ENCODE measurements at regions not wholly inside any gene's neighbourhood (a gene's known extent, or its start where the extent isn't known, plus 50 kb on each side); places are given as distances from the start of the nearest gene placed in this dataset.
"Not testable (repeated sequence)": the region's sequence is repeated elsewhere in the genome, so short reads cannot be mapped to it uniquely, and the experiment has no call there.

DNA sequence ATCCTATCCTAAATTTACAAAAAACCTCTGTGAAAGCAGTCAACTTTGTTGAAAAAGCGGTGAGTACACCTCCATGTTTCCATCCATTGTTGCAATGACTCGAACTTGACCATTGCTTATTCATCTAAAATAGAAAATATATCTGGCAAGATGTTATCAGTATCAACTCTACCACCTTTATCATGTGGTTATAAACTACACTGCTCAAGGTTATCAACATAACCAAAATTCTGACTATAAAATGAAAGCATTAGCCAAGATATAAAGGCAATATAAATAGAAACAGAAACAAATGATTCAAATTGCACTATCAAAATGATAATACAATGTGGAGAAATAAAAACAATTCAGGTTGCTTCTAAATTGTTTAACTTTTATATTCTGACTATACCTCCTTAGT is 150.0 kb downstream of the AVL9 start:
- DNase-seq, result not testable (repeated sequence)

- no peak for DNase-seq
Measured at GRCh38 chr7:32643194-32643593, 147.9 kb downstream of the AVL9 start.

- no peak for DNase-seq
Measured at GRCh38 chr7:32639122-32639521, 143.8 kb downstream of the AVL9 start.

- not testable (repeated sequence) for DNase-seq
Measured at GRCh38 chr7:32638479-32639121, 143.3 kb downstream of the AVL9 start.

Measured in NCI-H1694 (cell line).